ENCODE measurements at regions not wholly inside any gene's neighbourhood (a gene's known extent, or its start where the extent isn't known, plus 50 kb on each side); places are given as distances from the start of the nearest gene placed in this dataset.

DNA sequence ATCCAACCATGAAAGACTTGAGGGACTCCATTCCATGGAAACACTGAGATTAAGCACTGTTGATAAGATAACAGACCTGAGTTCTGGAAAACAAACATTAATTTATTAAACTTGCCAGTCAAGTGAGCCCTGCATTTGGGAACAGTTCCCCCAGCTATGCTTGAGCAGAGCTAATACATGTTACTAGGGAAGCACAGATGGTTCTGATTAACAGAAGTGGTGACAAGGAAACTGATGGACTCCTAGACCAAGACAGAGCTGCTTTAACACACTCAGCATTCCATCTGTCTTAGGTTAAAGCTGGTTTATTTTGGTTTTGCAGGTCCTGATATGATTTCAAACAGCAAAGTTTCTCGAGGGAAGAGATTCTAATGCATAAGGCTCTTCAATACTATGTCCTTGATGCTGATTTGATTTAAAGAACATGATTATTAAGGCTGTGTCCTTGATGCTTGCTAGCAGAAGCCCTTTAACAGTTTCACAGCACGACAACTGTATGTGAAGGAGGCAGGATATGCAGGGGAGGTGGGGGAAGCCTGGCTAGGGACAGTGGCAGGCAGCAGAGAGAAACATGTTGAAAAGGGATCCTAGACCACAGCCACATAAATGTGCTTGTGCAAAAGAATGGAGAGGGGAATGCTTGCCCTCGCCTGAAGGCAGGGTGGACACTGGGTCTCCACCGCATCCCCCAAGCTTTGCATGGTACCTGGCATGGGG, 66.2 kb downstream of the ACTBL2 start:
- TF ChIP-seq, protein P1, sequence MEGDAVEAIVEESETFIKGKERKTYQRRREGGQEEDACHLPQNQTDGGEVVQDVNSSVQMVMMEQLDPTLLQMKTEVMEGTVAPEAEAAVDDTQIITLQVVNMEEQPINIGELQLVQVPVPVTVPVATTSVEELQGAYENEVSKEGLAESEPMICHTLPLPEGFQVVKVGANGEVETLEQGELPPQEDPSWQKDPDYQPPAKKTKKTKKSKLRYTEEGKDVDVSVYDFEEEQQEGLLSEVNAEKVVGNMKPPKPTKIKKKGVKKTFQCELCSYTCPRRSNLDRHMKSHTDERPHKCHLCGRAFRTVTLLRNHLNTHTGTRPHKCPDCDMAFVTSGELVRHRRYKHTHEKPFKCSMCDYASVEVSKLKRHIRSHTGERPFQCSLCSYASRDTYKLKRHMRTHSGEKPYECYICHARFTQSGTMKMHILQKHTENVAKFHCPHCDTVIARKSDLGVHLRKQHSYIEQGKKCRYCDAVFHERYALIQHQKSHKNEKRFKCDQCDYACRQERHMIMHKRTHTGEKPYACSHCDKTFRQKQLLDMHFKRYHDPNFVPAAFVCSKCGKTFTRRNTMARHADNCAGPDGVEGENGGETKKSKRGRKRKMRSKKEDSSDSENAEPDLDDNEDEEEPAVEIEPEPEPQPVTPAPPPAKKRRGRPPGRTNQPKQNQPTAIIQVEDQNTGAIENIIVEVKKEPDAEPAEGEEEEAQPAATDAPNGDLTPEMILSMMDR (IDR thresholded peaks at IDR 0.05; ENCODE audit: insufficient read depth, low read length), result no peak
- TF ChIP-seq GABPA (IDR thresholded peaks at IDR 0.05; ENCODE audit: low read depth) (no peak), POLR2AphosphoS5 (IDR thresholded peaks at IDR 0.05; ENCODE audit: low read depth) (no peak), SPI1 (IDR thresholded peaks at IDR 0.05; ENCODE audit: borderline replicate concordance, low read depth) (no peak)
- TF ChIP-seq, protein P2, sequence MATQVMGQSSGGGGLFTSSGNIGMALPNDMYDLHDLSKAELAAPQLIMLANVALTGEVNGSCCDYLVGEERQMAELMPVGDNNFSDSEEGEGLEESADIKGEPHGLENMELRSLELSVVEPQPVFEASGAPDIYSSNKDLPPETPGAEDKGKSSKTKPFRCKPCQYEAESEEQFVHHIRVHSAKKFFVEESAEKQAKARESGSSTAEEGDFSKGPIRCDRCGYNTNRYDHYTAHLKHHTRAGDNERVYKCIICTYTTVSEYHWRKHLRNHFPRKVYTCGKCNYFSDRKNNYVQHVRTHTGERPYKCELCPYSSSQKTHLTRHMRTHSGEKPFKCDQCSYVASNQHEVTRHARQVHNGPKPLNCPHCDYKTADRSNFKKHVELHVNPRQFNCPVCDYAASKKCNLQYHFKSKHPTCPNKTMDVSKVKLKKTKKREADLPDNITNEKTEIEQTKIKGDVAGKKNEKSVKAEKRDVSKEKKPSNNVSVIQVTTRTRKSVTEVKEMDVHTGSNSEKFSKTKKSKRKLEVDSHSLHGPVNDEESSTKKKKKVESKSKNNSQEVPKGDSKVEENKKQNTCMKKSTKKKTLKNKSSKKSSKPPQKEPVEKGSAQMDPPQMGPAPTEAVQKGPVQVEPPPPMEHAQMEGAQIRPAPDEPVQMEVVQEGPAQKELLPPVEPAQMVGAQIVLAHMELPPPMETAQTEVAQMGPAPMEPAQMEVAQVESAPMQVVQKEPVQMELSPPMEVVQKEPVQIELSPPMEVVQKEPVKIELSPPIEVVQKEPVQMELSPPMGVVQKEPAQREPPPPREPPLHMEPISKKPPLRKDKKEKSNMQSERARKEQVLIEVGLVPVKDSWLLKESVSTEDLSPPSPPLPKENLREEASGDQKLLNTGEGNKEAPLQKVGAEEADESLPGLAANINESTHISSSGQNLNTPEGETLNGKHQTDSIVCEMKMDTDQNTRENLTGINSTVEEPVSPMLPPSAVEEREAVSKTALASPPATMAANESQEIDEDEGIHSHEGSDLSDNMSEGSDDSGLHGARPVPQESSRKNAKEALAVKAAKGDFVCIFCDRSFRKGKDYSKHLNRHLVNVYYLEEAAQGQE (IDR thresholded peaks at IDR 0.05; ENCODE audit: insufficient replicate concordance, low read depth), result no peak
- Histone ChIP-seq H3K4me3 (replicated peaks; ENCODE audit: insufficient read depth, low read length) (no peak overlapping the region), H3K27ac (replicated peaks) (no peak overlapping the region), H3K27me3 (ENCODE audit: insufficient read depth, poor library complexity, severe bottlenecking) (no peaks in the 10 kb centered on the region)
- DNase-seq (ENCODE audit: low read depth in 1 of 2, low spot score in 1 of 2), result no peak

DNA sequence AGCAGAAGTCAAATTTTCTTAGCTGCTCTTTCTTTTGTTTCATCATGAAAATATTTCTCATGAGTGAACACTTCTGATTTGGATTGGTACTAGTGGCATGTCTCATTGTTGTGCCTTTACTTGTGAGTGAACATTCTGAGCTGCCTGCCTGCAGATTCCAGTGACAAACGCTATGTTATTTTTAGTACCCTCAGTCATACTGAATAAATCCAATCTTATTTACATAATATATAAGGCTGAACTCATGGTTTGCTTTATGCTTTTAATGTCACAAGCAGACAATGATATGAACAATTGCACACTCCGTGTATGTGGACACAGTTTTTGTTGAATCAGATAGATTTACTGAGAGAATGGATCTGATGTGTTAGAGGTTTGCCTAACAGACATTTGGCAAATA, 67.8 kb downstream of the ACTBL2 start:
- no peaks in the 10 kb centered on the region for H3K27me3 ChIP-seq (ENCODE audit: insufficient read depth, poor library complexity, severe bottlenecking)
- H3K27ac ChIP-seq (replicated peaks), result no peak overlapping the region
- TF ChIP-seq, protein P1 (IDR thresholded peaks at IDR 0.05; ENCODE audit: insufficient read depth, low read length), result no peak
- TF ChIP-seq POLR2AphosphoS5 (IDR thresholded peaks at IDR 0.05; ENCODE audit: low read depth), result no peak
- TF ChIP-seq SPI1 (IDR thresholded peaks at IDR 0.05; ENCODE audit: borderline replicate concordance, low read depth), result no peak
- TF ChIP-seq, protein P2 (IDR thresholded peaks at IDR 0.05; ENCODE audit: insufficient replicate concordance, low read depth), result no peak
- no peak for TF ChIP-seq GABPA (IDR thresholded peaks at IDR 0.05; ENCODE audit: low read depth)
- no peak overlapping the region for H3K4me3 ChIP-seq (replicated peaks; ENCODE audit: insufficient read depth, low read length)
- DNase-seq (ENCODE audit: low read depth in 1 of 2, low spot score in 1 of 2), result no peak

DNA sequence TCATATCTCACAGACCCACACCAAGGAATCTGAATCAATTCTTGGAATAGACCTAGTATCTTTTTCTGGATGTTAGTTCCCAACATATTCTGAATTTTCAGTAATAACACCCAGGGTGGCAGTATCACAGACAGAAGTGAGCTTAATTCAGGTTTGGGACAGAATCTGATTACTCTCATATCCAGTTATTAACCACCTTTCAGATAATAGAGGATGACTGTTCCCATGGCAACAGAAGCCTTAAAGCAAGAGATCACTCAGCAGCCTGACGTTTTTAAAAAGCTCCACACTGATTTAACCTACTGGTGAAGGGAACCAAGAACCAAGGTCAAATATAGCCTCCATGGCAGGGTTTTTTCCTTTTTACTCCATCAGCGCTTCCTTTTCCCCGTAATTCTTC, 68.4 kb downstream of the ACTBL2 start:
- TF ChIP-seq POLR2AphosphoS5 (IDR thresholded peaks at IDR 0.05; ENCODE audit: low read depth) (no peak), GABPA (IDR thresholded peaks at IDR 0.05; ENCODE audit: low read depth) (no peak), SPI1 (IDR thresholded peaks at IDR 0.05; ENCODE audit: borderline replicate concordance, low read depth) (no peak)
- TF ChIP-seq, protein P1 (IDR thresholded peaks at IDR 0.05; ENCODE audit: insufficient read depth, low read length), result no peak
- TF ChIP-seq, protein P2 (IDR thresholded peaks at IDR 0.05; ENCODE audit: insufficient replicate concordance, low read depth), result no peak
- Histone ChIP-seq H3K27me3 (ENCODE audit: insufficient read depth, poor library complexity, severe bottlenecking) (no peaks in the 10 kb centered on the region), H3K4me3 (replicated peaks; ENCODE audit: insufficient read depth, low read length) (no peak overlapping the region), H3K27ac (replicated peaks) (no peak overlapping the region)
- DNase-seq (ENCODE audit: low read depth in 1 of 2, low spot score in 1 of 2), result no peak

All from HL-60 (cell line).